ENCODE measurements at regions not wholly inside any gene's neighbourhood (a gene's known extent, or its start where the extent isn't known, plus 50 kb on each side); places are given as distances from the start of the nearest gene placed in this dataset.
"Not testable (repeated sequence)": the region's sequence is repeated elsewhere in the genome, so short reads cannot be mapped to it uniquely, and the experiment has no call there.

GRCh38 chr9:85466834-85467233 lies 274.9 kb downstream of the AGTPBP1 start:
- ATAC-seq (ENCODE audit: insufficient read depth, low read depth) (no peak), DNase-seq (no peak)
- Histone ChIP-seq H3K9ac (ENCODE audit: low read depth, low read length) (no peak overlapping the region), H3K27me3 (ENCODE audit: insufficient read depth, low read length, poor library complexity) (no peaks in the 10 kb centered on the region), H4K20me1 (ENCODE audit: insufficient read depth, low read length) (no peaks in the 10 kb centered on the region), H3K4me3 (ENCODE audit: low read depth in 1 of 2, low read length in 2 of 2) (no peak overlapping the region), H3K27ac (ENCODE audit: low read length) (no peak overlapping the region), H3K4me2 (ENCODE audit: insufficient read depth, low read length) (no peak overlapping the region), H3K9me3 (ENCODE audit: insufficient read depth, low read length, severe bottlenecking) (no peaks in the 10 kb centered on the region), H2AFZ (ENCODE audit: low read depth, low read length) (no peak overlapping the region), H3K4me1 (ENCODE audit: insufficient read depth, low read length) (no peaks in the 10 kb centered on the region), H3K36me3 (ENCODE audit: insufficient read depth, low read length) (no peaks in the 10 kb centered on the region), H3K79me2 (ENCODE audit: insufficient read depth, low read length) (no peaks in the 10 kb centered on the region)
- TF ChIP-seq EZH2 (IDR thresholded peaks at IDR 0.05; ENCODE audit: borderline replicate concordance, low read depth, low read length, severe bottlenecking) (no peak), CTCF (IDR thresholded peaks at IDR 0.05; ENCODE audit: borderline replicate concordance, extremely low read depth, low read length, poor library complexity, severe bottlenecking) (no peak)

DNA sequence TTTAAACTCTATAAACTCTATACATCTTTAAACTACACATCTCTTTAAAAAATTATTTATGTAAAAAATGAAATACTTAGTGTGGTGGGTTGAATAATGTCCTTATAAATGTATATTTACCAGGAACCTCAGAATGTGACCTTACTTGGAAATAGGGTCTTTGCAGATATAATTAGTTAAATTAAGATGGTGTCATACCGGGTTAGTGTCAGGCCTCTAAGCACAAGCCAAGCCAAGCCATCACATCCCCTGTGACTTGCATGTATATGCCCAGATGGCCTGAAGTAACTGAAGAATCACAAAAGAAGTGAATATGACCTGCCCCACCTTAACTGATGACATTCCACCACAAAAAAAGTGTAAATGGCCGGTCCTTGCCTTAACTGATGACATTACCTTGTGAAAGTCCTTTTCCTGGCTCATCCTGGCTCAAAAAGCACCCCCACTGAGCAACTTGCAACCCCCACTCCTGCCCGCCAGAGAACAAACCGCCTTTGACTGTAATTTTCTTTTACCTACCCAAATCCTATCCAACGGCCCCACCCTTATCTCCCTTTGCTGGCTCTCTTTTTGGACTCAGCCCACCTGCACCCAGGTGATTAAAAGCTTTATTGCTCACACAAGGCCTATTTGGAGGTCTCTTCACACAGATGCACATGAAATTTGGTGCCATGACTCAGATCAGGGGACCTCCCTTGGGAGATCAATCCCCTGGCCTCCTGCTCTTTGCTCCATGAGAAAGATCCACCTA lies 283.5 kb downstream of the AGTPBP1 start:
- H3K4me1 ChIP-seq (ENCODE audit: insufficient read depth, low read length); H3K9ac ChIP-seq (ENCODE audit: low read depth, low read length); ATAC-seq (ENCODE audit: insufficient read depth, low read depth); H2AFZ ChIP-seq (ENCODE audit: low read depth, low read length); H3K9me3 ChIP-seq (ENCODE audit: insufficient read depth, low read length, severe bottlenecking); H4K20me1 ChIP-seq (ENCODE audit: insufficient read depth, low read length); H3K4me3 ChIP-seq (ENCODE audit: low read depth in 1 of 2, low read length in 2 of 2); DNase-seq; H3K27ac ChIP-seq (ENCODE audit: low read length); H3K36me3 ChIP-seq (ENCODE audit: insufficient read depth, low read length); H3K79me2 ChIP-seq (ENCODE audit: insufficient read depth, low read length); H3K4me2 ChIP-seq (ENCODE audit: insufficient read depth, low read length); H3K27me3 ChIP-seq (ENCODE audit: insufficient read depth, low read length, poor library complexity): not testable (repeated sequence)

- H3K27ac ChIP-seq (ENCODE audit: low read length) = no peak overlapping the region
- no peak for TF ChIP-seq EZH2 (IDR thresholded peaks at IDR 0.05; ENCODE audit: borderline replicate concordance, low read depth, low read length, severe bottlenecking)
- no peak for TF ChIP-seq CTCF (IDR thresholded peaks at IDR 0.05; ENCODE audit: borderline replicate concordance, extremely low read depth, low read length, poor library complexity, severe bottlenecking)
- no peaks in the 10 kb centered on the region for H3K4me1 ChIP-seq (ENCODE audit: insufficient read depth, low read length)
- H3K27me3 ChIP-seq (ENCODE audit: insufficient read depth, low read length, poor library complexity) = no peaks in the 10 kb centered on the region
- ATAC-seq (ENCODE audit: insufficient read depth, low read depth) (no peak), DNase-seq (no peak)
- no peak overlapping the region for H2AFZ ChIP-seq (ENCODE audit: low read depth, low read length)
- no peaks in the 10 kb centered on the region for H3K9me3 ChIP-seq (ENCODE audit: insufficient read depth, low read length, severe bottlenecking)
- H4K20me1 ChIP-seq (ENCODE audit: insufficient read depth, low read length) = no peaks in the 10 kb centered on the region
- H3K36me3 ChIP-seq (ENCODE audit: insufficient read depth, low read length) = no peaks in the 10 kb centered on the region
- no peak overlapping the region for H3K4me3 ChIP-seq (ENCODE audit: low read depth in 1 of 2, low read length in 2 of 2)
- no peaks in the 10 kb centered on the region for H3K79me2 ChIP-seq (ENCODE audit: insufficient read depth, low read length)
- no peak overlapping the region for H3K4me2 ChIP-seq (ENCODE audit: insufficient read depth, low read length)
- no peak overlapping the region for H3K9ac ChIP-seq (ENCODE audit: low read depth, low read length)
Measured at GRCh38 chr9:85453850-85454249, 287.9 kb downstream of the AGTPBP1 start.

DNA sequence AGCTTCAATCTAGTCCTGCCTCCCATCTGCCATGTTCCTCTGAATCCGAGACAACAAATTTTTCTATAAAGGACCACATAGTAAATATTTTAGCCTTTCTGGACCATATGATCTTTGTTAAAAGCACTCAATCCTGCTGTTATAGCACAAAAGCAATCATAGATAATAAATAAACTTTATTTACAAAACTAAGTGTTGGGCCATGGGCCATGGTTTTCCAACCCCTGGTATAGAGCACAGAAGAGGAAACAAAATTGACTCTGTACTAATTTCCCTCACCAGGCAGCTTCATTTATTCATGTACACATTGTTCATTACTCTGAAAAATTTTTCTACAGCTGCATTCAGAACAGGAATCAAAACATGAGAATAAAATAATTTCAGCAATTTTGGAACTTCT lies 288.9 kb downstream of the AGTPBP1 start:
- Histone ChIP-seq H3K4me3 (ENCODE audit: low read depth in 1 of 2, low read length in 2 of 2) (no peak overlapping the region), H3K27me3 (ENCODE audit: insufficient read depth, low read length, poor library complexity) (no peaks in the 10 kb centered on the region), H2AFZ (ENCODE audit: low read depth, low read length) (no peak overlapping the region), H3K36me3 (ENCODE audit: insufficient read depth, low read length) (no peaks in the 10 kb centered on the region), H3K4me1 (ENCODE audit: insufficient read depth, low read length) (no peaks in the 10 kb centered on the region), H3K79me2 (ENCODE audit: insufficient read depth, low read length) (no peaks in the 10 kb centered on the region), H3K4me2 (ENCODE audit: insufficient read depth, low read length) (no peak overlapping the region), H4K20me1 (ENCODE audit: insufficient read depth, low read length) (no peaks in the 10 kb centered on the region), H3K9me3 (ENCODE audit: insufficient read depth, low read length, severe bottlenecking) (no peaks in the 10 kb centered on the region), H3K9ac (ENCODE audit: low read depth, low read length) (no peak overlapping the region), H3K27ac (ENCODE audit: low read length) (no peak overlapping the region)
- no peak for ATAC-seq (ENCODE audit: insufficient read depth, low read depth)
- TF ChIP-seq EZH2 (IDR thresholded peaks at IDR 0.05; ENCODE audit: borderline replicate concordance, low read depth, low read length, severe bottlenecking) = no peak
- TF ChIP-seq CTCF (IDR thresholded peaks at IDR 0.05; ENCODE audit: borderline replicate concordance, extremely low read depth, low read length, poor library complexity, severe bottlenecking) = no peak
- DNase-seq = no peak

Data from DND-41 (cell line).